Posterior vena cava (tissue), 2 donors: ENCODE measurements at regions not wholly inside any gene's neighbourhood (a gene's known extent, or its start where the extent isn't known, plus 50 kb on each side); places are given as distances from the start of the nearest gene placed in this dataset.
"Not testable (repeated sequence)": the region's sequence is repeated elsewhere in the genome, so short reads cannot be mapped to it uniquely, and the experiment has no call there.

Source experiments
- DNase-seq: peaks from one replicate; pipeline ENCODE4 v3.0.0-alpha.2; 2020; ENCODE audit warnings: low spot score
- intact Hi-C, 2 donors: fragments of 100-400 bp; cut with DNase I; formaldehyde crosslinking; loops; one replicate each; pipeline versions ENCODE4 v1.14.1 to v1.14.2; 2022 to 2023
- donor health status: DM: yes; HTN: yes; CAD: no.
- donor health status: DM: yes; HTN: yes; CAD: no.

DNA sequence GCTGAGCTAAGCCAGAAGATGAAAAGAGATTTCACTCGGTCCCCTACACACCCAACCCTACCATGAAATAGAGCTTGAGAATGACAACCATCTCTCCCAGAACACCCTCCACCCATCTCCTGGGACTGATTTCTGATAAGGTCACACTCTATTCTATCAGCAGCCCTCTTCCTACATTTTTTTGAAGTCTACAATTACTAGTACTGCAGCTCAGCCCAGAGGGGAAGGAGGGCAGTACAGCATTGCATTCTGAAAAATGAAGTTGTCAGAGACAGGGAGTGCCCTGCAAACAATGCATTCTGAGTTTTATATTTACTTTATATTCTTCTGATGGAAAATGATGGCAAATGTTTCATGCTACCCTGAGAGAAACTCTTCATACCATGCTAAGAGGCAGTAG is 318.5 kb downstream of the BCAT1 start:
- DNase-seq = no peak
- intact Hi-C loops = no loop called here

- DNase-seq = no peak
- intact Hi-C loops = no loop called here
Observed at GRCh38 chr12:24625103-24625502, 323.8 kb downstream of the BCAT1 start.

DNA sequence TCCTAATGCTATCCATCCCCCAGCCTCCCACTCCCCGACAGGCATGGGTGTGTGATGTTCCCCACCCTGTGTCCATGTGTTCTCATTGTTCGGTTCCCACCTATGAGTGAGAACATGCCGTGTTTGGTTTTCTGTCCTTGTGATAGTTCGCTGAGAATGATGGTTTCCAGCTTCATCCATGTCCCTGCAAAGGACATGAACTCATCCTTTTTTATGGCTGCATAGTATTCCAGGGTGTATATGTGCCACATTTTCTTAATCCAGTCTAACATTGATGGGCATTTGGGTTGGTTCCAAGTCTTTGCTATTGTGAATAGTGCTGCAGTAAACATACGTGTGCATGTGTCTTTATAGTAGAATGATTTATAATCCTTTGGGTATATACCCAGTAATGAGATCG is 328.9 kb downstream of the BCAT1 start:
- intact Hi-C loops, DNase-seq: not testable (repeated sequence)

- DNase-seq = no peak
- intact Hi-C loops = no loop called here
Observed at GRCh38 chr12:24617471-24617870, 331.4 kb downstream of the BCAT1 start.

DNA sequence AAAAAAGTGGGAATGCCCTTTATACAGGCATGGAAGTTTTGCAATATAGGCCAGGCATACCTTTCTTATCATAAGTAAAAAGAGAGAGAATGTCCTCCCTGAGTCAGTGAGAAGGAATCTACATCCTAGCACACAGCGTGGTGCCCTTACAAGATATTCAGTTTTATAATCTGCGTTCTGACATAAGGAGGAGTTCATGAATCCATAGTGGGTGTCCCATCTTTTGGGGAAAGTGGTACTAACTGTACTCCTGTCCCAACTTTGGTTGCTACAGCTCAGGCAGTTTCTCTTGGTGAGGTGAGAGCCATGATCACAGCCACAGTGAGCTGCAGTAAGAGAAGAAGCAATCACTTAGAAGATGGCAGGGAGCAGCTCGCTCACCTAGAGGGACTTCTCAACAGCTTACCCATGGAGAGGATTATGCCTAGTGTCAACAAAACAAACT is 332.9 kb downstream of the BCAT1 start:
- no peak for DNase-seq
- intact Hi-C loops = no loop called here

GRCh38 chr12:24608637-24609285 is 340.1 kb downstream of the BCAT1 start:
- no peak for DNase-seq
- intact Hi-C loops = no loop called here

- intact Hi-C loops = no loop called here
Observed at GRCh38 chr12:24608108-24608507, 340.8 kb downstream of the BCAT1 start.

GRCh38 chr12:24605916-24606315 is 343.0 kb downstream of the BCAT1 start:
- DNase-seq = no peak
- intact Hi-C loops = no loop called here

More at GRCh38 chr12:24608108-24608507, 340.8 kb downstream of the BCAT1 start:
- no peak for DNase-seq

DNA sequence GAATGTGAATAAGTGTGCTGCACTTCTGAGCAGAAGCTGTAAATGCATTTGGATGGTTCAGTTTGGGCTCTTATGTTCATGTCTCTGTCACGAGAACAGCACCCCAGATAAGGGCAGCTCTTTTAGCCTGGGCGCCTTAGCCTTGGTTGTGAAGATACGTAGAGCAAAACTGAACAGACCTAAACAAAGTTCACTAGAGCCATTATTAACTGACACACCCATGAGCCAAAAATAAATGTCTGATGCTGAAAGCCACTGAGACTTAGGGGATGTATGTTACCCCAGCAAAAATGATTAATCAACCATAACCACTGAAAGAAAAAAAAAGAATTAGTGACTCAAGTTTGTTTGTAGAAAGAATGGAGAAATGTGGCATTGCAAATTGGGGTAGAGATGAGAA is 343.4 kb downstream of the BCAT1 start:
- intact Hi-C loops = no loop called here
- DNase-seq = no peak

- intact Hi-C loops = no loop called here
- DNase-seq = no peak
Observed at GRCh38 chr12:24603371-24603770, 345.5 kb downstream of the BCAT1 start.

- intact Hi-C loops = no loop called here
- DNase-seq = no peak
Observed at GRCh38 chr12:24600996-24601395, 347.9 kb downstream of the BCAT1 start.

DNA sequence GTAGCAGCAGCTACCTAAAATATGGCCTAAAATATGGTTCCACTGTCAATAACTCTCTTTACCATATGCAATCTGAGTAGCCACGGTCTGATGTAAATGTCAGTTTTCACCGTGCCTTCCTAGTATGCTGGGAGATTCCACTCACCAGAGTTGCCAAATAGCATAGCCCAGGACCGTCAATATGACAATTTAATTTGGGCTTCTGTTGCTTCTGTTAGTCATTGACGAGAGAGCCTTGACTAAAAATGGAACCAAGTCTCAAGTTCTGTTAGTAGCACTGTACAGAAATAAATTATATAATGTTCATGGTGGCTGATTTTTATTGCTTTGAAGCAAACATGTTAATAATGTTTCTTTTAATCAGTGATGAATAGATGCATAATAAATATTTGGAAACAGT is 348.4 kb downstream of the BCAT1 start:
- DNase-seq = no peak
- intact Hi-C loops = no loop called here

DNA sequence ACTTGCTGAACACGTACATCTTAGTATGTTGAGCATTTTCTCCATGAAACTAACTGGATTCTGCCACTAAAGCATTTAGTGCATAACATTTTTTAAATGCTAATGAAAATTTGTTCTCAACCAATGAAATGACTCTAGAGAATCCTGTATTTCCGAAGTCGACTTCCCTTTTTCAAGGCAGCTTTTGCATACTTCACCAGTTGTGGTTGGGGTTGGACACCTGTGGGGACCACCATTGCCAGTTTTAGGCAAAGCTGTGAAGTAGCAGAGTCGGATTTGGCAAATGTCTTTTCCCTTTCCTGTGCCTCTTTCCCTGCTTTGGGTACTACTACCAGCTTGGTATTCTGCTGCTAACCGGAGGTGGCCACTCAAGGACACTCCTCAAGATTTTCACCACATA is 349.2 kb downstream of the BCAT1 start:
- no peak for DNase-seq
- intact Hi-C loops = no loop called here

DNA sequence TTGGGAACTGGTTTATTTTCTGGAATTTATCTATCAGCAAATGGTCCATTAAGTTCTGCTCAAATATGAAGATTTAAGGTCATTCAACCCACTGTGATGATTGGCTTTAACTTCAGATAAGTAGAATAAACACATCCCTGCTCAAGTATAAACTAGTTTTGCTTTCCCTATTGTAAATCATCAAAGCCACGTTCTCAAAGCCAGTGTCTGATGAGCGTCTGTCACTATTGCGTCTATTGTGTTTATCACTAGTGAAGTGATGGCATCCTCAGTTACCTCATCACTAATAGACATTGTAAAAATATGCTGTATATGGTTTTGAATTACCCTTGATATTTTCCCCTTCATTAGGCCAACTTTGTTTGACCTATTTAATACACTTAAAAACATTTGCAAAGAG is 351.3 kb downstream of the BCAT1 start:
- intact Hi-C loops = no loop called here
- no peak for DNase-seq

- no peak for DNase-seq
- intact Hi-C loops = no loop called here
Observed at GRCh38 chr12:24596768-24597388, 352.0 kb downstream of the BCAT1 start.

DNA sequence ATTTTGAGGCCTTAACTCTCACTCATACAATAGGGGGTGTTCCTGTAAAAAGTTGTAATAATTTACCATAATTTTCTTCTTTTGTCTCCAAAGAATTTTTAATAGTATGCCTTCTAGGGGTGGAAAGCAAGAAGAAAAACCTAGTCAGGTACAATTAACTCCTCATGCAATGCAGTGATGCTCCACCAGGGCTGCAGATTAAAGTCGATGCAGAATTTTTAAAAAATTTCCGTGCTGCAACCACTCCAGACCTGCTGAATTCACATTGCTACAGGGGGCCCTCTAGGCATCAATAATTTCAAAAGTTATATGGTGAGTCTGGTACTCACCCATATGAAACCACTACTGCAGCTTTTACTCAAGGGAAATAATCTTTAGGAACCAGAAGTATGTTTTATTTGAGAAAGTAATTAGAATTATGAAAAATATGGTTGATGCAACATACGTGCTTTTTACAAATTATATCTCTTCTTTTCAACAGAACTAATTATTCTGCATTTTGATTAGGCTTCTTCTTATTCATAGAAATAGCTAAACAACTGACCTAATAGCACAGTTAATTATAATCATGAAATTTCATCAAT is 353.2 kb downstream of the BCAT1 start:
- DNase-seq = no peak
- intact Hi-C loops = no loop called here

- intact Hi-C loops = no loop called here
Observed at GRCh38 chr12:24591715-24592440, 357.0 kb downstream of the BCAT1 start.

GRCh38 chr12:24591079-24591626 is 357.7 kb downstream of the BCAT1 start:
- DNase-seq = no peak
- intact Hi-C loops = no loop called here

More at GRCh38 chr12:24591715-24592440, 357.0 kb downstream of the BCAT1 start:
- DNase-seq = no peak

DNA sequence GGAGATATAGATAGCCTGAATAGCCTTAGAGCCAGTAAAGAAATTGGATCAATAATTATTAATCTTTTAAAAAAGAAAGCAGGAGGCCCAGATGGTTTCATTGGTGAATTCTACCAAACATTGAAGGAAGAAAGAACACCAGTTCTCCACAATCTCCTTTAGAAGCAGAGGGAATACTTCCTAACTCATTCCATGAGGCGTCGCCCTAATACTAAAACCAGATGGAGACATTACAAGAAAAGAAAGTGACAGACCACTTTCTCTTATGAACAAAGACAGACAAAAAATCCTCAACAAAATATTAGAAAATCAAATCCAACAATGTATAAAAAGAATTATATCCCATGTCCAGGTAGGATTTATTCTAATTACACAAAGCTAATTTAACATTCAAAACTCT is 362.6 kb downstream of the BCAT1 start:
- intact Hi-C loops = no loop called here

GRCh38 chr12:24584032-24584675 is 364.7 kb downstream of the BCAT1 start:
- intact Hi-C loops = no loop called here
- no peak for DNase-seq

More for the DNA sequence above, 362.6 kb downstream of the BCAT1 start:
- no peak for DNase-seq
